ENCODE measurements at regions not wholly inside any gene's neighbourhood (a gene's known extent, or its start where the extent isn't known, plus 50 kb on each side); places are given as distances from the start of the nearest gene placed in this dataset.

DNA sequence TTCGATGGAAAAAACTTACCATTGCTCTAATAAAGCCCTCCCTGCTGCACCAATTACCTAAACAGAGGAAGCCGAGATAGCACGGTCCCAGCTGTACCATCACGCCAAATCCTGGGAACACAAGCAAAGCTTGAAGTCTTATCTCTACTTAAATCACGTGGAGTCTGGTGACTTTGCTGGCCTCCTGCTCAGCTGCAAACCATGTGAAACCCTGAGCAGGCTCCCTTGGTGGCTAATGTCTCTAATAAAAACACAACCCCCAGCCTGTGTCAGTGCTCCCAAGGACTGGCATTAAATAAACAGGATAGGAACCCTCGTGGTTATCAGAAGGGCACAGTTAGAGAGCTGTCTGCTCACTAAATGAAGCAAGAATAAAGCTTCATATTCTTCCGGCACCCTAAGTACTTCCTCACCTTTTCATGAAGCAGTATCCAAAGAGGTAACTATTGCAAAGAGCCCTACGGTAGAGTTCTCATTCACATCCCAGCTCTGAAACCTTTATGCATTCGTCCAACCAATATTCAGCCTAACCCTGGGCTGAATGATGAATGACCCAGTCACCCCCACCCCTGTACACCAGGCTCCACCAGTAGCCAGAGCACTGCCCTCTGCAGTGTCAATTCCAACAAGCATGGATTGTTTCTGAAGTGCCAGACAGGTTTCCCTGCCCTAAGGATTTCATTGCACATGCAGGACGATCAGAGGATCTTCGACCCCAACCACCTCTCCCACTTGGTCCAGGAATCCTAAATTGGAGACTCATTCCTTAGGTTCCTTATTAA, 452.7 kb upstream of the TMPO start:
- TF ChIP-seq GATA2 (IDR thresholded peaks at IDR 0.05; ENCODE audit: low read depth, low read length) (peak; percentile 51; the same call in 1 of the 2 replicates), GATA3 (IDR thresholded peaks at IDR 0.05; ENCODE audit: low read depth, low read length) (no peak)

Measured in SH-SY5Y (cell line).